Heart left ventricle (tissue), 13 donors: ENCODE measurements at regions not wholly inside any gene's neighbourhood (a gene's known extent, or its start where the extent isn't known, plus 50 kb on each side); places are given as distances from the start of the nearest gene placed in this dataset.

Experiments
- CTCF ChIP-seq, 12 donors: fragments of 200-600 bp; sonication (generic) in 4 of 12; IDR thresholded peaks; one replicate each; pipeline versions ENCODE4 v1.5.0 to v1.8.0; 2018 to 2022; ENCODE audit warnings: antibody characterized with exemption in 12 of 12, mild to moderate bottlenecking in 5 of 12
- POLR2A ChIP-seq, 2 donors: fragments of 450-650 bp; IDR thresholded peaks; one replicate each; pipeline ENCODE4 v1.6.1; 2017; ENCODE audit warnings: antibody characterized with exemption in 2 of 2, mild to moderate bottlenecking in 2 of 2, moderate library complexity in 2 of 2
- donor health status: ischemic (EF 13 %, LVEDD 7.1; RV severe dilation, severe dysfunction).
- donor health status: DM: no; HTN: yes; CAD: no.
- donor health status: DM: no; HTN: no; CAD: no.
- donor health status: ischemic (EF 25% LVEDD 6.9; RV normal size, moderate dysfunction).
- donor health status: ischemic (EF 25% LVEDD 5.7; RV mildly dilated, moderate dysfunction).
- donor health status: ischemic (EF 35%, LVEDD 5.7; RV mildly dilated, moderate dysfunction).
- donor health status: nonischemic (EF 11% LVEDD 7.7; RV severe dilation, severe dysfunction).
- donor health status: DM: yes; HTN: yes; CAD: no.
- donor health status: PGD.
- donor health status: ischemic (EF 29% LVEDD 5.4; RV normal size, mild dysfunction).
- donor health status: nonischemic (EF 23%, LVEDD 6.1; RV moderate dilation, normal function).

DNA sequence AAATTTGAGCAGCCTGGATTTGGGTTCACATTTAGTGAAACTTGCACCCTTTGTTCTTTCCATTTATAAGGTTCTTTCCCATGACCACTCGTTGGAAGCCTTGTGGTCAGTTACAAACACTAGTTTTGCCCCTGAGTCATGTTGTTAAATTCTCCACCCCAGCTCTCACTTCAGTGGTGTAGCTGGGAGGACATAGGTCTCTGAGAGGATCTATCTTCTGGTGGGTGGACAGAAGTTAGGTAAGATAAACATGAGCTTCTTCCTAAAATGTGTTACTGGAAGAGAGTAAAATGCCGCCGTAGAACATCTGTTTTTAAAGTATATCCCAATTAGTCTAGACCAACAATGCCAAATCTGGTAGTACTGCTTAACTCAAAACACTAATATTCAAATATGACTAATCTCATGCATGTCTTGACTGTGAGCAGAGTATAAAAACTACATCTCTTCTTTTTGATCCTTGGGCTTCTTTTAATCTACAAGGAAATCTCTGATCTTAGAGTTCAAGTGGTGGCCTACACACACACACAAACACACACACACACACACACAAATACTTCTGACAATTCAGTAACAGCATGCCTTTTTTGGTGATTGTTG, 162.6 kb upstream of the FN1 start:
- TF ChIP-seq POLR2A (IDR thresholded peaks at IDR 0.05) (no peak), CTCF (IDR thresholded peaks at IDR 0.05) (no peak)
